Liver (tissue), 3 donors: ENCODE measurements at regions not wholly inside any gene's neighbourhood (a gene's known extent, or its start where the extent isn't known, plus 50 kb on each side); places are given as distances from the start of the nearest gene placed in this dataset.

ENCODE experiments used
- ATF3 ChIP-seq: IDR thresholded peaks from 2 replicates; pipeline ENCODE4 v1.6.1; 2016; ENCODE audit warnings: antibody characterized with exemption
- CTCF ChIP-seq: fragments of 150-350 bp; IDR thresholded peaks from 2 replicates; pipeline ENCODE4 v1.5.1; 2017; ENCODE audit warnings: improper control_type of control experiment, low read depth, low read length; ENCODE audit not compliant: missing input control
- EGR1 ChIP-seq, 2 donors: IDR thresholded peaks; 2 replicates each; pipeline ENCODE4 v1.6.1; 2016 to 2018; ENCODE audit warnings: antibody characterized with exemption in 2 of 2, low read depth in 2 of 2
- GABPA ChIP-seq, 2 donors: IDR thresholded peaks in 1 of 2; conservative IDR thresholded peaks in 1 of 2; 2 replicates each; pipeline ENCODE4 v1.6.1; 2016; ENCODE audit warnings: antibody characterized with exemption in 2 of 2, mild to moderate bottlenecking in 1 of 2, moderate library complexity in 1 of 2
- HNF4G ChIP-seq: IDR thresholded peaks from 2 replicates; pipeline ENCODE4 v1.6.1; 2016; ENCODE audit warnings: antibody characterized with exemption
- RAD21 ChIP-seq, 2 donors: IDR thresholded peaks; 2 replicates each; pipeline ENCODE4 v1.6.1; 2016; ENCODE audit warnings: antibody characterized with exemption in 2 of 2, mild to moderate bottlenecking in 2 of 2
- REST ChIP-seq: IDR thresholded peaks from 2 replicates; pipeline ENCODE4 v1.6.1; 2016; ENCODE audit warnings: antibody characterized with exemption, mild to moderate bottlenecking
- RXRA ChIP-seq, 2 donors: IDR thresholded peaks; 2 replicates each; pipeline ENCODE4 v1.6.1; 2017 to 2018; ENCODE audit warnings: antibody characterized with exemption in 2 of 2, mild to moderate bottlenecking in 1 of 2
- TAF1 ChIP-seq: conservative IDR thresholded peaks from 2 replicates; pipeline ENCODE4 v1.6.1; 2016; ENCODE audit warnings: antibody characterized with exemption, mild to moderate bottlenecking
- YY1 ChIP-seq: IDR thresholded peaks from 2 replicates; pipeline ENCODE4 v1.6.1; 2016; ENCODE audit warnings: antibody characterized with exemption, mild to moderate bottlenecking
- TF ChIP-seq, protein P1 (sequence below): IDR thresholded peaks from 2 replicates; pipeline ENCODE4 v1.6.1; 2016; ENCODE audit warnings: antibody characterized with exemption
- donor health status: healthy.
- donor health status: healthy.

DNA sequence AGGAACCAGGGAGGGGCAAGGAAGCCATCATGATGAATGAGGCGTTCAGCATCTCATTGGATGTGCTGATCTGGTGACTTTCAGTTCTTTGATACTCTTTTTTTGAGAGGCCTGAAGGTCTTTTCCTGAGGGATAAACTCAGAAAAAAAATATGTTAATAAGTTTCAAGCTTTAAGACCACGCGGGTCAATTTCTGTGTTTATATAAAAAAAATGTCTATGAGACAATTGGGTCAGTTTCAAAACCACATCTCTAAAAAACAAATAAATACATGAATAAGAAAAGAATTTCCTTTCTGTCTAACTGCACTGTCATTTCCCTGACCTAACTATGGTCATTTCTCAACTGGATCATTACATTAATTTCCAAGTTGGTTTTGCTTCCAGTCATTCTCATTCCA lies 62.6 kb downstream of the TRIML1 start:
- TF ChIP-seq YY1 (no peak), CTCF (no peak), ATF3 (no peak), RXRA (IDR thresholded peaks at IDR 0.05) (no peak), TAF1 (no peak), RAD21 (IDR thresholded peaks at IDR 0.05) (no peak), EGR1 (IDR thresholded peaks at IDR 0.05; ENCODE audit: low read depth in 2 of 2) (no peak), REST (no peak), GABPA (IDR thresholded peaks at IDR 0.05 in 1 of 2, conservative IDR thresholded peaks at IDR 0.05 in 1 of 2) (no peak), HNF4G (no peak)
- TF ChIP-seq, protein P1, sequence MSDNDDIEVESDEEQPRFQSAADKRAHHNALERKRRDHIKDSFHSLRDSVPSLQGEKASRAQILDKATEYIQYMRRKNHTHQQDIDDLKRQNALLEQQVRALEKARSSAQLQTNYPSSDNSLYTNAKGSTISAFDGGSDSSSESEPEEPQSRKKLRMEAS, result no peak
